Endothelial cell of umbilical vein (primary cell): ENCODE measurements at regions not wholly inside any gene's neighbourhood (a gene's known extent, or its start where the extent isn't known, plus 50 kb on each side); places are given as distances from the start of the nearest gene placed in this dataset.

Source experiments
- CTCF ChIP-seq, 2 donors: IDR thresholded peaks; 1 replicate in 1 of 2; 2 replicates in 1 of 2; pipeline ENCODE4 v1.5.1; 2011; ENCODE audit warnings: low read length in 2 of 2, mild to moderate bottlenecking in 2 of 2, moderate library complexity in 2 of 2, control low read depth in 1 of 2, inconsistent platforms in 1 of 2, low read depth in 1 of 2; ENCODE audit not compliant: insufficient read depth in 1 of 2; ENCODE audit errors: extremely low read depth in 1 of 2
- MAX ChIP-seq: IDR thresholded peaks from 2 replicates; pipeline ENCODE4 v1.6.1; 2011; ENCODE audit not compliant: insufficient read depth, insufficient read length
- POLR2A ChIP-seq: IDR thresholded peaks from 2 replicates; pipeline ENCODE4 v1.6.1; 2012; ENCODE audit warnings: low read depth, mild to moderate bottlenecking, control low read depth, low read length

- TF ChIP-seq CTCF (IDR thresholded peaks at IDR 0.05; ENCODE audit: extremely low read depth in 1 of 2, insufficient read depth in 1 of 2, low read depth in 1 of 2, low read length in 2 of 2) (no peak), POLR2A (no peak), MAX (no peak)
Measured at GRCh38 chr7:69110450-69111050, 487.7 kb upstream of the AUTS2 start.
